NB4 (cell line): ENCODE measurements at regions not wholly inside any gene's neighbourhood (a gene's known extent, or its start where the extent isn't known, plus 50 kb on each side); places are given as distances from the start of the nearest gene placed in this dataset.

Experiments
- CTCF ChIP-seq: IDR thresholded peaks from one replicate; pipeline ENCODE4 v1.5.1; 2012; ENCODE audit warnings: low read depth, low read length
- MAX ChIP-seq: IDR thresholded peaks from 2 replicates; pipeline ENCODE4 v1.6.1; 2011; ENCODE audit warnings: low read depth, low read length
- MYC ChIP-seq: IDR thresholded peaks from 2 replicates; pipeline ENCODE4 v1.6.1; 2011; ENCODE audit warnings: low read depth, low read length
- POLR2A ChIP-seq: IDR thresholded peaks from 2 replicates; pipeline ENCODE4 v1.6.1; 2011; ENCODE audit warnings: mild to moderate bottlenecking; ENCODE audit not compliant: insufficient read length; ENCODE audit errors: extremely low read depth

- TF ChIP-seq CTCF = no peak
- TF ChIP-seq POLR2A = no peak
- TF ChIP-seq MAX = no peak
- TF ChIP-seq MYC = no peak
These were observed 777.9 kb upstream of the ARRDC4 start for GRCh38 chr15:97182581-97182980.
